ENCODE measurements at regions not wholly inside any gene's neighbourhood (a gene's known extent, or its start where the extent isn't known, plus 50 kb on each side); places are given as distances from the start of the nearest gene placed in this dataset.

DNA sequence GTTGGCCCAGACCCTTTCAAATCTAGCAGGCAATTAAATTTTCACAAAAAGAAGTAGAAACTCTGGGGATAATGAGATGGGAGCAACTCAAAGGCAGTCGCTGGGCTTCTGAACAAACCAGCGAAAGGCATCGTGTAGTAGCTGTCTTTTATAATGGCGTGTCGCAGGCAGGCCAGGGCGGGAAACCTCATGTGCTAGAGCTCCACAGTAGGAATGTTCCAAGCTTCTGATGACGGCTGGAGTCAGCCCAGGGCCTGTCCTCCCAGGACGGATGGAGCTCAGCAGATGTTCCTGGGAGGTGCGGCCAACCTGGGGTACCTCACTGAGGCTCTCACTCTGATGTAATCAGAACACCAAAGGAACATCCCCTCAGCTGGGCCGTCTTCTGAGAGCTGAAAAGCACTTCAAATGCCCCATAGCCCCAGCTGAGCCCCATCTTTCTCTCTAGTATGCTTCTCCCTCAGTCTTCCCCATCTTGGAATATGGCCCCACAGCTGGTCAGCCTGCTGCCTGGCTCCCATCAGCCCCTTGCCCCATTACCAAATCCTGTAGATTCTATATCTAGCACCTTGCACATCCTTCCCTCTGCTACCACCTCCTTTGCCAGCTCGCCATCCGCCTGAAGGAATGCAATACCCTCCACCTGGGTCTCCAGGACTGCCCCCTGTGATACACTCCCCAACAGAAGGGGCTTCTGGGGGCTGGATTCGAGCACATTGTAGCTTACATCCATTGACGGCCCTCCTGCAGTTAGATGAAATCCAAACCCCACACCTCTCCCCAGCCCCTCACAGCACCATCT lies 54.9 kb upstream of the ATP2B2 start:
- ATAC-seq (no peak), DNase-seq (no peak)
- intact Hi-C loops (cut with DNase I), result no loop called here
- no peak overlapping the region for H3K27ac ChIP-seq
- H3K36me3 ChIP-seq (ENCODE audit: insufficient read depth in 1 of 2, low read depth in 1 of 2), result no peaks in the 10 kb centered on the region
- no peaks in the 10 kb centered on the region for H3K27me3 ChIP-seq (ENCODE audit: insufficient read depth in 3 of 3, low read length in 2 of 3)
- peaks cover 33% of the 10 kb centered on the region for H3K4me1 ChIP-seq
- WGBS, 3 donors, result 82 to 88% (median 83%) methylated on average over 14 of the region's 14 CpGs
- no peaks in the 10 kb centered on the region for H3K9me3 ChIP-seq
- TF ChIP-seq, protein P1, sequence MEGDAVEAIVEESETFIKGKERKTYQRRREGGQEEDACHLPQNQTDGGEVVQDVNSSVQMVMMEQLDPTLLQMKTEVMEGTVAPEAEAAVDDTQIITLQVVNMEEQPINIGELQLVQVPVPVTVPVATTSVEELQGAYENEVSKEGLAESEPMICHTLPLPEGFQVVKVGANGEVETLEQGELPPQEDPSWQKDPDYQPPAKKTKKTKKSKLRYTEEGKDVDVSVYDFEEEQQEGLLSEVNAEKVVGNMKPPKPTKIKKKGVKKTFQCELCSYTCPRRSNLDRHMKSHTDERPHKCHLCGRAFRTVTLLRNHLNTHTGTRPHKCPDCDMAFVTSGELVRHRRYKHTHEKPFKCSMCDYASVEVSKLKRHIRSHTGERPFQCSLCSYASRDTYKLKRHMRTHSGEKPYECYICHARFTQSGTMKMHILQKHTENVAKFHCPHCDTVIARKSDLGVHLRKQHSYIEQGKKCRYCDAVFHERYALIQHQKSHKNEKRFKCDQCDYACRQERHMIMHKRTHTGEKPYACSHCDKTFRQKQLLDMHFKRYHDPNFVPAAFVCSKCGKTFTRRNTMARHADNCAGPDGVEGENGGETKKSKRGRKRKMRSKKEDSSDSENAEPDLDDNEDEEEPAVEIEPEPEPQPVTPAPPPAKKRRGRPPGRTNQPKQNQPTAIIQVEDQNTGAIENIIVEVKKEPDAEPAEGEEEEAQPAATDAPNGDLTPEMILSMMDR (IDR thresholded peaks at IDR 0.05), result no peak
- H3K4me3 ChIP-seq, result no peak overlapping the region

GRCh38 chr3:10561162-10561945 lies 56.0 kb upstream of the ATP2B2 start:
- Histone ChIP-seq H3K9me3 (no peaks in the 10 kb centered on the region), H3K27ac (no peak overlapping the region), H3K27me3 (ENCODE audit: insufficient read depth in 3 of 3, low read length in 2 of 3) (no peaks in the 10 kb centered on the region), H3K4me1 (peaks cover 30% of the 10 kb centered on the region), H3K4me3 (no peak overlapping the region), H3K36me3 (ENCODE audit: insufficient read depth in 1 of 2, low read depth in 1 of 2) (no peaks in the 10 kb centered on the region)
- TF ChIP-seq, protein P1 (IDR thresholded peaks at IDR 0.05), result no peak
- ATAC-seq (no peak), DNase-seq (no peak)
- intact Hi-C loops (cut with DNase I), result no loop called here
- WGBS, 3 donors, result 83% methylated on average over 7 of the region's 7 CpGs

DNA sequence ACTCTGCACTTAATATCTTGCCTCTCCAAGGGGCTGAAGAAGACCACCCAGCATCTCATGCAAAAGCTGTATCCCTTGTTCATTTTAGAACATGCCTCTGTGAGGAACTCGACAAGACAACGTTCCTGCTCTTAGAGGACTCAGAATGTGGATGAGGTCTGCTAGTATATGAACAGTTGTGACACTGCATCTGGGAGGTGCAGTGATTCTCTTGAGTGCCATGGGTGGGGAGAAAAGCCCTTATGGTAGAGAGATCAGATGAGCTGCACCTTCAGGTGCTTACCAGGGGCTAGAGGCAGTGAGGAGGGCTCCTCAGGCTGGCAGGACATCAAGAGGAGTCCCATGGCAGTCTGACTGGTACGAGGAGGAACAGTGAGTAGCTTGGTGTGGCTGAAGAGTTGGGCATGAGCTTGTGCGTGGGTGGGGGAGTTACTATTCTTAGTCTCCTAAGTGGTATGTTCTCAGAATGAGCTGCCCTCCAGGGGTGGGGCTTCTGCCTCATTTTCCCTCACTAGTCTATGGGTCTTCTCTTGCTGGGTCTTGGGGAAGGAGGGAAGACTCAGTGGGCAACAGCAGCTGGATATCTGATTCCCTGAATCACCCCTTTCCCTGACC lies 56.7 kb upstream of the ATP2B2 start:
- 58 to 77% (median 66%) methylated on average over 4 of the region's 4 CpGs for WGBS, 3 donors
- no peak for DNase-seq
- Histone ChIP-seq H3K27ac (no peak overlapping the region), H3K36me3 (ENCODE audit: insufficient read depth in 1 of 2, low read depth in 1 of 2) (no peaks in the 10 kb centered on the region), H3K27me3 (ENCODE audit: insufficient read depth in 3 of 3, low read length in 2 of 3) (no peaks in the 10 kb centered on the region), H3K4me3 (no peak overlapping the region), H3K9me3 (no peaks in the 10 kb centered on the region), H3K4me1 (peaks cover 24% of the 10 kb centered on the region)
- intact Hi-C loops (cut with DNase I), result no loop called here
- TF ChIP-seq, protein P1 (IDR thresholded peaks at IDR 0.05), result no peak
- ATAC-seq, result no peak

DNA sequence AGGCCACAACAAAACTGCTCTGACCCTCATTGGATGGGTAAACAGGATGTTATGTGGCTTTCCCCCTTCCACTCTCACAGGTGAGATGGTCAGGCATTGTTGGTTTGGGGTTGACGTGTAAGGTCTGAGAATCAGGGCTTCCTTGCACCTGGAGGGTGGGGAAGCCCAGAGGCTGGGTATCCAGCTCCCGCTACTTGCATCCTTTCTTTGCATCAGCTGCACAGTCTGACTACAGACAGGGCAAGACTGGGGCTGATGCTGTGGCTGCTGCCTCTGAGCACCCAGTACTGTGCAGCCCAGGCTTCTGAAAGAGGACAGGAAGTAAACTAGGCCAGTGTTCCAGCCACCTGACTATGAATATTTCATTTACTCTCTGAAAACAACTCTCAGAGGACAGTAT lies 58.0 kb upstream of the ATP2B2 start:
- Histone ChIP-seq H3K9me3 (no peaks in the 10 kb centered on the region), H3K36me3 (ENCODE audit: insufficient read depth in 1 of 2, low read depth in 1 of 2) (no peaks in the 10 kb centered on the region), H3K4me3 (no peak overlapping the region), H3K4me1 (peaks cover 11% of the 10 kb centered on the region), H3K27me3 (ENCODE audit: insufficient read depth in 3 of 3, low read length in 2 of 3) (no peaks in the 10 kb centered on the region), H3K27ac (no peak overlapping the region)
- intact Hi-C loops (cut with DNase I), result no loop called here
- TF ChIP-seq, protein P1 (IDR thresholded peaks at IDR 0.05), result no peak
- ATAC-seq (no peak), DNase-seq (no peak)
- 85 to 95% (median 89%) methylated on average over 2 of the region's 2 CpGs for WGBS, 3 donors
